GM12872 (cell line): ENCODE measurements at regions not wholly inside any gene's neighbourhood (a gene's known extent, or its start where the extent isn't known, plus 50 kb on each side); places are given as distances from the start of the nearest gene placed in this dataset.

Experiments used
- TF ChIP-seq, protein P1 (sequence below): IDR thresholded peaks from 3 replicates; pipeline ENCODE4 v1.5.1; 2011; ENCODE audit warnings: low read depth, mild to moderate bottlenecking, low read length, moderate library complexity; ENCODE audit not compliant: insufficient read depth

DNA sequence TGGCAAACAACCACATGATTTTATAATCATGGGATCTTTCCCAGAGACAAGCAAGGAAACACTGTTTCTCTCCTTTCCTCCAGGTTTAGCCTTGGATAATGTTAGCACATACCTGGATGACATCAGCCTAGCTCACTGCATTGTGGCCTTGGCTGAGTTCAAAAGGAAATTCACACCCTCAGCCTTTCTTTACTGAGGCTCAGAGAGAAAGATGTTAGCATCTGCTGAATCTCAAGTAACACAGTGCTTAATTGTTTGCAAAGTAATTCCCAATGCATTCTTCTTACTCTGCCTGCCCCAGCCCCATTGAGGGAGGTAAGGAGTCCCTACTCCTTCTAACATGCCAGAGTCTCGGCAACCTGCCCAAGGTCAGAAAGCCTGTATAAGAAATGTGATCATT, 432.2 kb upstream of the LMCD1 start:
- TF ChIP-seq, protein P1, sequence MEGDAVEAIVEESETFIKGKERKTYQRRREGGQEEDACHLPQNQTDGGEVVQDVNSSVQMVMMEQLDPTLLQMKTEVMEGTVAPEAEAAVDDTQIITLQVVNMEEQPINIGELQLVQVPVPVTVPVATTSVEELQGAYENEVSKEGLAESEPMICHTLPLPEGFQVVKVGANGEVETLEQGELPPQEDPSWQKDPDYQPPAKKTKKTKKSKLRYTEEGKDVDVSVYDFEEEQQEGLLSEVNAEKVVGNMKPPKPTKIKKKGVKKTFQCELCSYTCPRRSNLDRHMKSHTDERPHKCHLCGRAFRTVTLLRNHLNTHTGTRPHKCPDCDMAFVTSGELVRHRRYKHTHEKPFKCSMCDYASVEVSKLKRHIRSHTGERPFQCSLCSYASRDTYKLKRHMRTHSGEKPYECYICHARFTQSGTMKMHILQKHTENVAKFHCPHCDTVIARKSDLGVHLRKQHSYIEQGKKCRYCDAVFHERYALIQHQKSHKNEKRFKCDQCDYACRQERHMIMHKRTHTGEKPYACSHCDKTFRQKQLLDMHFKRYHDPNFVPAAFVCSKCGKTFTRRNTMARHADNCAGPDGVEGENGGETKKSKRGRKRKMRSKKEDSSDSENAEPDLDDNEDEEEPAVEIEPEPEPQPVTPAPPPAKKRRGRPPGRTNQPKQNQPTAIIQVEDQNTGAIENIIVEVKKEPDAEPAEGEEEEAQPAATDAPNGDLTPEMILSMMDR, result no peak

DNA sequence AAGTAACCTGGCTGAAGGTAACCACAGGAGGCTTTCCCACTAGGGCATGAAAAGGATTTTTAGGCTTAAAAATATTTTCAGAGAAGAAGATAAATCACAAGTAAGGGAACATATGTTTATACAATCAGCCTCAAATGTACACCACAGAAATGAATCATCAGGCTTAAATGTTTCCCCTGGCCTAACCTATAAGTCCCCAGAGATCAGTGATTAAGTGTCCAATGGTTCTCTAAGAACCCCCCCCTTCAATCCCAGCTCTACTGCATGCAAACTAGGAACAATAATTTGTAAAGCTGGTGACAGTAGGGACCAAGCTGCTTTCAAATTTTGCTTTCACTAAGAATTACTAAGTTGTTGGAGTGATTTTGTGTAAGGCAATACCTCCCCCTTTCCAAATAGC, 431.6 kb upstream of the LMCD1 start:
- TF ChIP-seq, protein P1, result no peak

DNA sequence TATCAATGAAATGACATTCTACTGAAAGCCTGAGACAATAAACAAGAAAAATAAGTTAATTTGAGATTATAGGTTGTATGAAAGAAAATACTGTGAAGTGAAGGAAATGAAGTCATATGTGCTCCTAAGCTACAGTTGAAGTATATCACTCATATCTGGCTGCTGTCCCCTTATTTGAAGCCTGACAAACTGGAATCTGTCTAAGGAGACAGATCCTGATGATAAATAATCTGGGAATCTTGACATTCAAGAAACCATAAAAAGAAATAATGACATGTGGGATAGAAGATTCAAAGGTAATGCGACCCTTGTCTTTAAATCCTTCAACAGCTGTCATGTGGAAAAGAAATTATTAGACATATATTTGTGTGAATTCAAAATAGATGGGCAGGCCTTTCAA, 424.5 kb upstream of the LMCD1 start:
- TF ChIP-seq, protein P1, result no peak

DNA sequence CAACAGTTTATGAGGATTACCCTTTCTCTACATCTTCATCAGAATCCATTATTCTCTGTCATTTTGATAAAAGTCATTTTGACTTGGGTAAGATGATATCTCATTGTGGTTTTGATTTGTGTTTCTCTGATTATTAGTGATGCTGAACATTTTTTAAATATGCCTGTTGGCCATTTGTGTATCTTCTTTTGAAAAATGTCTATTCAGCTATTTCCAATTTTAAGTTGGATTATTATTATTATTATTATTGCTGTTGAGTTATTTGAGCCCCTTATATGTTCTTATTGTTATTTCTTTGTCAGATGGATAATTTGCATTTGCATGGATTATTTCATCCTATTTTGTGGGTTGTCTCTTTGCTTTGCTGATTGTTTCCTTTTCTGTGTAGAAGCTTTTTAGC, 421.2 kb upstream of the LMCD1 start:
- TF ChIP-seq, protein P1, result no peak

DNA sequence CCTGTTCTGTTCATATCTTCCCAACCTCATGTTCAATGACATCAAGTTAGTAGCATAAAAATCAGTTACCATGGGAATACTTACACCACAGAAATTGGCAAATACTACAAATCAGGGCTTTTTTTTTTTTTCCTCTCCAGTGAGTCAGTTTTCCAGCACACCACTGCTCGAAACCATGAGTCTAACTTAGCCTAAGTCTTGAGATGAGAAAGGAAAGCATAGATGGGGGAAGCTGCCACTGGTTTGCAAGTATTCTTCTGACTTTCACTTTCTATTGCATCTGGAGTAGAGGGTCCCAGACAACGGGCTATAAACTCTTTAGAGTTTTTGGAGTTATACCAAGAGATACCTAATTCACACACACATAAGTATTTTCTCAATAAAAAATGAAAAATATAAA, 416.1 kb upstream of the LMCD1 start:
- TF ChIP-seq, protein P1, result no peak

DNA sequence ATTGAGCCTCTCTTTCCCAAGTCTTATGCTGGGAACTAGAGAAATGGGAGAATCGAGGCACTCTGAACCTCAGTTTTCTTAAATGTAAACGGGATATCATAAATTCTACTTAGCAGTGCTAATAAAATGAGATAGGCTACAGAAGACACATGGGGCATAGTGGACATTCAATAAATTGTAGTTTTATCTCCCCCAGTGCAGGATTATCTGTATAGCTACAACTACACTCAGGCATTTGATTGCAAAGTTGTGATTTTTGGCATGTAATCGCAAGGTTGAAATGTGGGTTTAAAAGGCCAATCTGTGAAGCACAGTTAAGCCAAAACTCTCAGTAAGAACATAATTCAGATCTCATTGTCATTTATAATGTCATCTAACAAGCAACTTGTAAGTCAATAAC, 413.7 kb upstream of the LMCD1 start:
- TF ChIP-seq, protein P1, result no peak

DNA sequence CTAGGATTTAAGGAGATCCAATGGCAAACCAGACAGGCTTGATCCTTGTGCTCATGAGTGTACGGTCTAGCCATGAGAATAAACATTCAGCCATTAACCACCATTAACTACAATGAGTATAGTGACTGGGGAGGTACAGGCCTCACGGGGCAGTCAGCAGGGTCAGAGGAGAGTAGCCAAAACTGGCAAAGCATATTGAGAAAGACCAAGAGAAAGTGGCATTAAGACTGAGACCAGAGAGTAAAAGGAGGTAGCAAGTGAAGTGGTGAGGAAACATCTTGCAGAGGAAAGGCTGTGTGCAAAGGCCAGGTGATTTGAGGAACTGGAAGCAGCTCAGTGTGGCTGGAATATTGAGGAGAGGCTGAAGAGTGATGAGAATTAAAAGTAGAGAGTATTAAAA, 407.2 kb upstream of the LMCD1 start:
- TF ChIP-seq, protein P1, result no peak

DNA sequence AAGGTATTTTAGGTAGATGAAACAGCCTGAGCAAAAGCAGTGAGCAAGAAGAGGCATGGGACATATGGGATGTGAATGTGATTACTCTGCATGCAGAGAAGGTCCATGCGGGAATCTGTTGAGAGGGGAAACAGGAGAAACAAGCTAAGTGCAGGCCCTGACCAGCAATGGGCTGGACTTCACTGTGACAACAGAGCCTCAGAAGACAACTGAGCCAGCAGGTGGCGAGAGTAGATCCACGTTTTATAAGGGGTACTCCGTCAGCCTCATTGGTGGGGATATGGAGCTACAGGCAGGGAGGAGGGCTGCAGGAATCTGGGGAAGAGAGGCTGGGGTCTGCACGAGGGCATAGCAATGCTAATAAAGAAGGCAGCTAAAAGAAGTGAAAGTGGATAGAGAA, 405.9 kb upstream of the LMCD1 start:
- TF ChIP-seq, protein P1, result no peak
